ENCODE measurements at regions not wholly inside any gene's neighbourhood (a gene's known extent, or its start where the extent isn't known, plus 50 kb on each side); places are given as distances from the start of the nearest gene placed in this dataset.

GRCh38 chr18:24543086-24543794, 82.8 kb downstream of the HRH4 start:
- no peak overlapping the region for H2BK15ac ChIP-seq (ENCODE audit: low read length)
- H2BK20ac ChIP-seq (ENCODE audit: low read length), result no peak overlapping the region
- H3K27me3 ChIP-seq (replicated peaks in 1 of 4; ENCODE audit: control insufficient read depth in 3 of 4, extremely low read depth in 1 of 4, insufficient read depth in 3 of 4, low read length in 3 of 4), result no peaks in the 10 kb centered on the region
- no peak overlapping the region for H3K27ac ChIP-seq (ENCODE audit: low read depth, low read length)
- FAIRE-seq (no peak), DNase-seq (ENCODE audit: low read depth in 1 of 2, low spot score in 2 of 2) (no peak)
- no peak overlapping the region for H3K14ac ChIP-seq (ENCODE audit: insufficient read length)
- ChIA-PET CTCF (ENCODE audit: partially characterized antibody) (interaction anchor here (0.5 to 12.2 kb wide), 26 partner anchors 8 to 1280 kb away, joined by 3 to 172 read pairs (median 4); no protein-coding TSS in a partner anchor), POLR2A (ENCODE audit: partially characterized antibody) (no interaction called here)
- H3K79me1 ChIP-seq (ENCODE audit: low read depth, low read length), result no peaks in the 10 kb centered on the region
- H4K8ac ChIP-seq (ENCODE audit: extremely low read depth, insufficient read depth, low read length), result no peak overlapping the region
- H3K4ac ChIP-seq (replicated peaks; ENCODE audit: insufficient read length, low read depth, low read length), result no peak overlapping the region
- H2BK120ac ChIP-seq (replicated peaks; ENCODE audit: low read depth, low read length), result no peak overlapping the region
- H3K23ac ChIP-seq (ENCODE audit: insufficient read length), result no peak overlapping the region
- H3K9me3 ChIP-seq (ENCODE audit: insufficient read depth in 2 of 2, low read depth in 1 of 2, low read length in 1 of 2), result no peaks in the 10 kb centered on the region
- TF ChIP-seq SRF (IDR thresholded peaks at IDR 0.05; ENCODE audit: low read depth, low read length) (no peak), CREB1 (IDR thresholded peaks at IDR 0.05) (no peak), ZNF274 (IDR thresholded peaks at IDR 0.05; ENCODE audit: borderline replicate concordance, extremely low read depth, low read length) (no peak), RXRA (IDR thresholded peaks at IDR 0.05; ENCODE audit: insufficient read depth, low read depth, low read length) (no peak), MAFK (IDR thresholded peaks at IDR 0.05; ENCODE audit: low read depth, low read length) (no peak), SP1 (IDR thresholded peaks at IDR 0.05; ENCODE audit: low read depth, low read length) (no peak), CEBPB (IDR thresholded peaks at IDR 0.05; ENCODE audit: low read depth, low read length) (no peak), RFX5 (IDR thresholded peaks at IDR 0.05; ENCODE audit: borderline replicate concordance, low read depth, low read length) (no peak)
- no peak overlapping the region for H2AFZ ChIP-seq (ENCODE audit: low read length)
- no peaks in the 10 kb centered on the region for H3K4me1 ChIP-seq (replicated peaks in 1 of 4; ENCODE audit: control insufficient read depth in 3 of 4, insufficient read depth in 4 of 4, low read length in 3 of 4)
- no peak overlapping the region for H3K4me2 ChIP-seq (ENCODE audit: insufficient read depth in 1 of 2, low read depth in 2 of 2, low read length in 2 of 2)
- H4K91ac ChIP-seq (replicated peaks; ENCODE audit: insufficient read length, low read length), result no peak overlapping the region
- no peak overlapping the region for H2BK12ac ChIP-seq (ENCODE audit: low read depth, low read length)
- no peak overlapping the region for H2BK5ac ChIP-seq (ENCODE audit: low read depth, low read length)
- H3K9ac ChIP-seq (replicated peaks in 1 of 4; ENCODE audit: extremely low read depth in 1 of 4, low read depth in 3 of 4, low read length in 3 of 4), result no peak overlapping the region
- H4K5ac ChIP-seq (ENCODE audit: insufficient read length, low read depth, low read length), result no peak overlapping the region
- H4K20me1 ChIP-seq (replicated peaks in 1 of 2; ENCODE audit: control insufficient read depth in 1 of 2, insufficient read depth in 2 of 2, low read length in 2 of 2), result no peaks in the 10 kb centered on the region
- no peak overlapping the region for H3K4me3 ChIP-seq (ENCODE audit: extremely low read depth in 1 of 4, insufficient read depth in 2 of 4, low read depth in 3 of 4, low read length in 4 of 4)
- H3K18ac ChIP-seq (ENCODE audit: extremely low read depth, low read length), result no peak overlapping the region
- H3K56ac ChIP-seq (replicated peaks; ENCODE audit: insufficient read length, low read depth, low read length), result no peak overlapping the region
- no peaks in the 10 kb centered on the region for H3K23me2 ChIP-seq (ENCODE audit: low read depth, low read length)
- H3K79me2 ChIP-seq (ENCODE audit: control insufficient read depth in 1 of 2, insufficient read depth in 2 of 2, low read length in 2 of 2), result no peaks in the 10 kb centered on the region
- H2AK5ac ChIP-seq (ENCODE audit: low read depth, low read length), result no peak overlapping the region
- H3K36me3 ChIP-seq (ENCODE audit: control insufficient read depth in 2 of 4, insufficient read depth in 4 of 4, low read length in 3 of 4), result no peaks in the 10 kb centered on the region
- 86% methylated on average over 4 of the region's 4 CpGs; no CpG with 5 or more reads in 1 of the 2 experiments for WGBS, 2 experiments (ENCODE audit: extremely low coverage in 1 of 2, insufficient coverage in 1 of 2, insufficient read length in 1 of 2, insufficient replicate concordance in 2 of 2, low coverage in 1 of 2, low lambda C conversion rate in 2 of 2, missing lambda C conversion rate in 1 of 2)
